Activated B cell treated with CpG ODN at 0.5 μM for 24 hours (primary cell): ENCODE measurements at regions not wholly inside any gene's neighbourhood (a gene's known extent, or its start where the extent isn't known, plus 50 kb on each side); places are given as distances from the start of the nearest gene placed in this dataset.

Experiments
- ATAC-seq: fragments of 200-7000 bp; cut with Tn5 transposase; one replicate; pipeline ENCODE4 v1.10.0; 2021; ENCODE audit warnings: low read depth, mild to moderate bottlenecking, moderate library complexity
- CTCF ChIA-PET: fragments of 350-600 bp; sonication (Branson Sonifier 250); formaldehyde crosslinking; loops from one replicate; lab custom pipeline; 2021; ENCODE audit warnings: antibody characterized with exemption; lab: Charles Lee
- POLR2A ChIA-PET: fragments of 350-600 bp; sonication (Branson Sonifier 250); formaldehyde crosslinking; loops from one replicate; lab custom pipeline; 2021; ENCODE audit warnings: antibody characterized with exemption; lab: Charles Lee
- DNase-seq: peaks from one replicate; pipeline ENCODE4 v3.0.0; 2022
- H3K27ac Mint-ChIP-seq: one replicate; pipeline ENCODE4 v1.8.0; 2020; ENCODE audit warnings: mixed read lengths
- H3K27me3 Mint-ChIP-seq: one replicate; pipeline ENCODE4 v1.8.0; 2021; ENCODE audit warnings: mixed read lengths
- H3K36me3 Mint-ChIP-seq: one replicate; pipeline ENCODE4 v1.8.0; 2021; ENCODE audit warnings: low read depth, mixed read lengths
- H3K4me1 Mint-ChIP-seq: one replicate; pipeline ENCODE4 v1.8.0; 2021; ENCODE audit warnings: mixed read lengths
- H3K4me3 Mint-ChIP-seq: one replicate; pipeline ENCODE4 v1.8.0; 2020; ENCODE audit warnings: mild to moderate bottlenecking, mixed read lengths
- H3K9me3 Mint-ChIP-seq: one replicate; pipeline ENCODE4 v1.8.0; 2020; ENCODE audit warnings: mixed read lengths
- CTCF ChIP-seq: fragments of 200-600 bp; IDR thresholded peaks from one replicate; pipeline ENCODE4 v1.8.0; 2022; ENCODE audit warnings: antibody characterized with exemption, mild to moderate bottlenecking
- intact Hi-C: fragments of 100-400 bp; cut with micrococcal nuclease; formaldehyde crosslinking; loops from one replicate; pipeline ENCODE4 v1.15.1; 2024

DNA sequence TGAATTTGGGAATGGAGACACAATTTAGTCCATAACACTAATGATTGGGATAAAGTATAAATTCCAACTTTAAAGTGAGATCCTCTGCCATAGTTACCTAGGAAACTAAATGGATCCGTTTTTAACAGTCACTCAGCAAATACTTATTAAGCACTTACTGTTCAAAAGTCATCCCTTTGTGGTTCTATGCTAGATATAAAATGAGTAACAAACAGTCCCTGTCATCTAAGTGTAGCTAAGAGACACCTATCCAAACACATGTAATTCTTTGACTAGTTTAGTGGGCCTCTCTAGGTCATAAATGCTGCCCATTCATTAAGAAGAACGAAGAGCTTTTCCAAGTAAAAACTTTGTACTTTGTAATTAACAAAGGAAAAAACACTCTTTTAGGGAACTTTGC is 244.2 kb upstream of the CDIN1 start:
- peaks cover 6% of the 10 kb centered on the region for H3K9me3 Mint-ChIP-seq
- ATAC-seq: no peak
- POLR2A ChIA-PET: no interaction called here
- H3K4me3 Mint-ChIP-seq: no peak overlapping the region
- intact Hi-C loops: no loop called here
- H3K27me3 Mint-ChIP-seq: no peaks in the 10 kb centered on the region
- no peaks in the 10 kb centered on the region for H3K4me1 Mint-ChIP-seq
- CTCF ChIA-PET: no interaction called here
- H3K27ac Mint-ChIP-seq: no peak overlapping the region
- no peaks in the 10 kb centered on the region for H3K36me3 Mint-ChIP-seq
- TF ChIP-seq CTCF: no peak
- DNase-seq: no peak

DNA sequence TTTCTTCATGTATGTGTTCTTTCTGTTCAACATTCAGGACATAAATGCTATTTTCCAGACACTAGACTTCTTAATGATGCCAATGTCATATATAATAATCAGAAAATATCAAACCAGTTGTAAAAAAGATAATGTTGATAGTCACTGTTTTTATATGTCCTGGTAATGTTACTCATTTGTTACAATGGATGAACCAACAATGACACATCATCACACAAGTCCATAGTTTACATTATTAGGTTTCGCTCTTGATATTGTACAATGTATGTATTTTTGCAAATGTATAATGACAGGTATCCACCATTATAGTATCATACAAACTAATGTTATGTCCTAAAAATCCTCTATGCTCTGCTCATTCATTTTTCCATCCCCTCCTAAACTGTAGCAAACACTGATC is 243.8 kb upstream of the CDIN1 start:
- no peak overlapping the region for H3K4me3 Mint-ChIP-seq
- H3K36me3 Mint-ChIP-seq: no peaks in the 10 kb centered on the region
- no peak overlapping the region for H3K27ac Mint-ChIP-seq
- POLR2A ChIA-PET: no interaction called here
- ATAC-seq (no peak), DNase-seq (no peak)
- intact Hi-C loops: no loop called here
- H3K4me1 Mint-ChIP-seq: no peaks in the 10 kb centered on the region
- no peak for TF ChIP-seq CTCF
- CTCF ChIA-PET: no interaction called here
- H3K27me3 Mint-ChIP-seq: no peaks in the 10 kb centered on the region
- peaks cover 6% of the 10 kb centered on the region for H3K9me3 Mint-ChIP-seq

- Mint-ChIP-seq H3K27me3 (no peaks in the 10 kb centered on the region), H3K27ac (no peak overlapping the region), H3K36me3 (no peaks in the 10 kb centered on the region), H3K9me3 (no peaks in the 10 kb centered on the region), H3K4me3 (no peak overlapping the region), H3K4me1 (no peaks in the 10 kb centered on the region)
- ATAC-seq (no peak), DNase-seq (no peak)
- ChIA-PET CTCF (no interaction called here), POLR2A (no interaction called here)
- intact Hi-C loops: no loop called here
- TF ChIP-seq CTCF: no peak
Observed at GRCh38 chr15:36344887-36345286, 234.5 kb upstream of the CDIN1 start.

DNA sequence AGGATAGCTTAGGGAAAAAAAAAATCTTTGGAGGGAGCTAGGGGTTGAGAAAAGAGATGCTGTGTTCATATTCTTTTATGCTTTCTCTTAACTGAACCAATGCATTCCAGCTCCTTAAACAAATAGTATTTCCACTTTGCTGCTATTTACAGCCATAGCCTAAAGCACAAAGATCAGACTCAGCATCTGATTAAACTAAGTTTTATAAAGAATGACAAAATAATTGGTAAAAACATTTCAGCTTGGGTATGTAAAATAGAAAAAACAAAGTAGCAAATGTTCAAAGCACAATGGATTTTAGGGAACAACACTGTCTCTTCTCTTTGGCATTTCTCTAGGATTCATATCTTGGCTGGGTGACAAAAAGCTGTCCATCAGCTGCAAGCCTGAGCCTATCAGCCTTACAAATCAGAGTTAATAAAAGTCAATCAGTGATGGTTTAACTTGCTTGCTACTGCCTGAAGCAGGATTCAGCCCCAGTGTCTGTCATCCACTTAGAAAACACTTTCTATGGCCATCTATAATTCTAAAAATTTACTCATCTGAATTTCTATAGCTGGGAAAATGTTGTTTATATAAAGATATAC is 232.1 kb upstream of the CDIN1 start:
- Mint-ChIP-seq H3K27ac (no peak overlapping the region), H3K36me3 (no peaks in the 10 kb centered on the region), H3K9me3 (peaks cover 2% of the 10 kb centered on the region), H3K4me1 (no peaks in the 10 kb centered on the region), H3K27me3 (no peaks in the 10 kb centered on the region), H3K4me3 (no peak overlapping the region)
- no peak for ATAC-seq
- no peak for DNase-seq
- TF ChIP-seq CTCF: no peak
- intact Hi-C loops: no loop called here
- ChIA-PET POLR2A (no interaction called here), CTCF (no interaction called here)

DNA sequence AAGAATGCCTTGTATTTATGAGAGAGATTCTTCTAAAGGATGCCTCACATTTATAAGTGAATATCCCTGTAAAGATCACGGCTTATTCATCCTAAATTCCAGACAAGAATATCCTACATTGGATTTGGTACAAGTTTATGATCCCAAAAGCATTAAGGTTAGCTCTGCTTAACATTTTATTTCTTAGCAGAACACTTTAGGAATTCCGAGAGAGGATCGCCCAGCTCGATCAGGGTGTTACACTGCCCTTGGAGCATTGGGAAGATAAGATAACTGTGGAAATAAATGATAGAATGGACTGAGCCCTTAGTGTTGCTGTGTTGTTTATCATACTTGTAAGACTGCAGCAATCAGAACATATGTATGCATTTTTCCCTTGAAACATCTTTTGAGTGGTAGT is 223.0 kb upstream of the CDIN1 start:
- intact Hi-C loops: no loop called here
- DNase-seq (no peak), ATAC-seq (no peak)
- Mint-ChIP-seq H3K27me3 (no peaks in the 10 kb centered on the region), H3K9me3 (no peaks in the 10 kb centered on the region), H3K4me3 (no peak overlapping the region), H3K36me3 (no peaks in the 10 kb centered on the region), H3K27ac (no peak overlapping the region), H3K4me1 (no peaks in the 10 kb centered on the region)
- POLR2A ChIA-PET: no interaction called here
- TF ChIP-seq CTCF: no peak
- CTCF ChIA-PET: no interaction called here
